Esophagus muscularis mucosa (tissue), 3 donors: ENCODE measurements at regions not wholly inside any gene's neighbourhood (a gene's known extent, or its start where the extent isn't known, plus 50 kb on each side); places are given as distances from the start of the nearest gene placed in this dataset.

Experiments
- POLR2A ChIP-seq: fragments of 450-650 bp; IDR thresholded peaks from one replicate; pipeline ENCODE4 v1.6.1; 2017; ENCODE audit warnings: antibody characterized with exemption, moderate library complexity, mild to moderate bottlenecking, low read depth
- TF ChIP-seq, protein P1 (sequence below), 3 experiments: fragments of 200-600 bp in 2 of 3; fragments of 450-650 bp in 1 of 3; sonication (generic) in 2 of 3; IDR thresholded peaks; one replicate each; pipeline ENCODE4 v1.5.1; 2017 to 2019; ENCODE audit warnings: antibody characterized with exemption in 3 of 3, mild to moderate bottlenecking in 2 of 3, moderate library complexity in 1 of 3

GRCh38 chr10:88156341-88156740 is 292.9 kb downstream of the PTEN start:
- TF ChIP-seq, protein P1, sequence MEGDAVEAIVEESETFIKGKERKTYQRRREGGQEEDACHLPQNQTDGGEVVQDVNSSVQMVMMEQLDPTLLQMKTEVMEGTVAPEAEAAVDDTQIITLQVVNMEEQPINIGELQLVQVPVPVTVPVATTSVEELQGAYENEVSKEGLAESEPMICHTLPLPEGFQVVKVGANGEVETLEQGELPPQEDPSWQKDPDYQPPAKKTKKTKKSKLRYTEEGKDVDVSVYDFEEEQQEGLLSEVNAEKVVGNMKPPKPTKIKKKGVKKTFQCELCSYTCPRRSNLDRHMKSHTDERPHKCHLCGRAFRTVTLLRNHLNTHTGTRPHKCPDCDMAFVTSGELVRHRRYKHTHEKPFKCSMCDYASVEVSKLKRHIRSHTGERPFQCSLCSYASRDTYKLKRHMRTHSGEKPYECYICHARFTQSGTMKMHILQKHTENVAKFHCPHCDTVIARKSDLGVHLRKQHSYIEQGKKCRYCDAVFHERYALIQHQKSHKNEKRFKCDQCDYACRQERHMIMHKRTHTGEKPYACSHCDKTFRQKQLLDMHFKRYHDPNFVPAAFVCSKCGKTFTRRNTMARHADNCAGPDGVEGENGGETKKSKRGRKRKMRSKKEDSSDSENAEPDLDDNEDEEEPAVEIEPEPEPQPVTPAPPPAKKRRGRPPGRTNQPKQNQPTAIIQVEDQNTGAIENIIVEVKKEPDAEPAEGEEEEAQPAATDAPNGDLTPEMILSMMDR (IDR thresholded peaks at IDR 0.05): no peak
- no peak for TF ChIP-seq POLR2A
